Tibial nerve (tissue), 4 donors: ENCODE measurements at regions not wholly inside any gene's neighbourhood (a gene's known extent, or its start where the extent isn't known, plus 50 kb on each side); places are given as distances from the start of the nearest gene placed in this dataset.

Source experiments
- CTCF ChIP-seq, 5 experiments: fragments of 200-600 bp in 3 of 5; fragments of 450-650 bp in 2 of 5; sonication (generic) in 3 of 5; IDR thresholded peaks; one replicate each; pipeline ENCODE4 v1.5.1; 2016 to 2019; ENCODE audit warnings: antibody characterized with exemption in 5 of 5, mild to moderate bottlenecking in 3 of 5, moderate library complexity in 2 of 5
- EP300 ChIP-seq, 2 donors: sonication (generic); formaldehyde crosslinking; IDR thresholded peaks; one replicate each; pipeline ENCODE4 v1.6.1; 2017; ENCODE audit warnings: antibody characterized with exemption in 2 of 2, mild to moderate bottlenecking in 1 of 2

GRCh38 chr5:54822324-54822687, 163.1 kb downstream of the ESM1 start:
- no peak for TF ChIP-seq CTCF (IDR thresholded peaks at IDR 0.05)
- TF ChIP-seq EP300 (IDR thresholded peaks at IDR 0.05), result no peak
